ENCODE measurements at regions not wholly inside any gene's neighbourhood (a gene's known extent, or its start where the extent isn't known, plus 50 kb on each side); places are given as distances from the start of the nearest gene placed in this dataset.

DNA sequence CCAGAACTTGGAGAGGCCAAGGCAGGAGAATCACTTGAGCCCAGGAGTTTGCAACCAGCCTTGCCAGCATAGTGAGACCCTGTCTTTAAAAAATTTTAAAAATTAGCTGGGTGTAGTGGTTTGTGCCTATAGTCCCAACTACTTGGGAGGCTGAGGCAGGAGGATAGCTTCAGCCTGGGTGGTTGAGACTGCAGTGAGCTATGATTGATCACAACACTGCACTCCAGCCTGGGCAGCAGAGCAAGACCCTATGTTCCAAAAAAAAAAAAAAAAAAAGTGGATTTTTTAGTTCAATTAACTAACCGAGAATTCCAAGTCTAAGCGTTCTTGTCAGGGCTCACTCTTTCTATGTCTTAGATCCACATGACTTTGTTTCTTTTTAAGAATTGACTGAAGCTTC is 130.3 kb upstream of the NRIP1 start:
- TF ChIP-seq, protein P1, sequence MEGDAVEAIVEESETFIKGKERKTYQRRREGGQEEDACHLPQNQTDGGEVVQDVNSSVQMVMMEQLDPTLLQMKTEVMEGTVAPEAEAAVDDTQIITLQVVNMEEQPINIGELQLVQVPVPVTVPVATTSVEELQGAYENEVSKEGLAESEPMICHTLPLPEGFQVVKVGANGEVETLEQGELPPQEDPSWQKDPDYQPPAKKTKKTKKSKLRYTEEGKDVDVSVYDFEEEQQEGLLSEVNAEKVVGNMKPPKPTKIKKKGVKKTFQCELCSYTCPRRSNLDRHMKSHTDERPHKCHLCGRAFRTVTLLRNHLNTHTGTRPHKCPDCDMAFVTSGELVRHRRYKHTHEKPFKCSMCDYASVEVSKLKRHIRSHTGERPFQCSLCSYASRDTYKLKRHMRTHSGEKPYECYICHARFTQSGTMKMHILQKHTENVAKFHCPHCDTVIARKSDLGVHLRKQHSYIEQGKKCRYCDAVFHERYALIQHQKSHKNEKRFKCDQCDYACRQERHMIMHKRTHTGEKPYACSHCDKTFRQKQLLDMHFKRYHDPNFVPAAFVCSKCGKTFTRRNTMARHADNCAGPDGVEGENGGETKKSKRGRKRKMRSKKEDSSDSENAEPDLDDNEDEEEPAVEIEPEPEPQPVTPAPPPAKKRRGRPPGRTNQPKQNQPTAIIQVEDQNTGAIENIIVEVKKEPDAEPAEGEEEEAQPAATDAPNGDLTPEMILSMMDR (IDR thresholded peaks at IDR 0.05), result no peak
- TF ChIP-seq POLR2A (IDR thresholded peaks at IDR 0.05) (no peak), EP300 (IDR thresholded peaks at IDR 0.05) (no peak)
